GM23338 (cell line): ENCODE measurements at regions not wholly inside any gene's neighbourhood (a gene's known extent, or its start where the extent isn't known, plus 50 kb on each side); places are given as distances from the start of the nearest gene placed in this dataset.

Experiments
- ATAC-seq: fragments of 200-7000 bp; cut with Tn5 transposase; 3 replicates; pipeline ENCODE4 v1.9.1; 2020
- DNase-seq: peaks from one replicate; pipeline ENCODE4 v3.0.0-alpha.2; 2015; ENCODE audit warnings: low spot score
- H2AFZ ChIP-seq: fragments of 200-600 bp; sonication (generic); 2 replicates; pipeline ENCODE4 v1.8.0; 2016; ENCODE audit warnings: antibody characterized with exemption, mild to moderate bottlenecking, moderate library complexity
- H3F3A ChIP-seq: fragments of 200-600 bp; sonication (generic); replicated peaks from 2 replicates; pipeline ENCODE4 v1.8.0; 2017; ENCODE audit warnings: antibody characterized with exemption, mixed run types, low read depth
- H3K27ac ChIP-seq: fragments of 200-600 bp; sonication (generic); 2 replicates; pipeline ENCODE4 v1.6.1; 2016; ENCODE audit warnings: low read depth
- H3K27me3 ChIP-seq: fragments of 200-600 bp; sonication (generic); 2 replicates; pipeline ENCODE4 v1.8.0; 2016; ENCODE audit warnings: mild to moderate bottlenecking, mixed run types, moderate library complexity; ENCODE audit not compliant: insufficient read depth
- H3K36me3 ChIP-seq: fragments of 200-600 bp; sonication (generic); 2 replicates; pipeline ENCODE4 v1.8.0; 2016; ENCODE audit warnings: mild to moderate bottlenecking; ENCODE audit not compliant: insufficient read depth
- H3K4me1 ChIP-seq: fragments of 200-600 bp; sonication (generic); 2 replicates; pipeline ENCODE4 v1.8.0; 2016; ENCODE audit warnings: mild to moderate bottlenecking, moderate library complexity; ENCODE audit not compliant: insufficient read depth
- H3K4me2 ChIP-seq: fragments of 200-600 bp; sonication (generic); 2 replicates; pipeline ENCODE4 v1.7.1; 2017; ENCODE audit warnings: mixed run types
- H3K4me3 ChIP-seq: fragments of 200-600 bp; sonication (generic); 2 replicates; pipeline ENCODE4 v1.6.1; 2016; ENCODE audit warnings: mixed run types
- H3K79me2 ChIP-seq: fragments of 200-600 bp; sonication (generic); replicated peaks from 2 replicates; pipeline ENCODE4 v1.8.0; 2017; ENCODE audit warnings: mild to moderate bottlenecking; ENCODE audit not compliant: insufficient read depth
- H3K9me2 ChIP-seq: fragments of 200-600 bp; sonication (generic); 2 replicates; pipeline ENCODE4 v1.8.0; 2017; ENCODE audit not compliant: insufficient read depth
- H4K20me1 ChIP-seq: fragments of 200-600 bp; sonication (generic); replicated peaks from 2 replicates; pipeline ENCODE4 v1.8.0; 2017; ENCODE audit warnings: mild to moderate bottlenecking; ENCODE audit not compliant: insufficient read depth
- H3K27ac Mint-ChIP-seq: 2 replicates; pipeline ENCODE4 v1.8.0; 2020; ENCODE audit warnings: inconsistent platforms, mild to moderate bottlenecking, moderate library complexity, mixed read lengths
- H3K27me3 Mint-ChIP-seq: 3 replicates; pipeline ENCODE4 v1.8.0; 2022; ENCODE audit warnings: low read depth, mild to moderate bottlenecking, moderate library complexity, mixed read lengths, inconsistent platforms; ENCODE audit not compliant: insufficient read depth, poor library complexity
- H3K36me3 Mint-ChIP-seq: 3 replicates; pipeline ENCODE4 v1.8.0; 2021; ENCODE audit warnings: low read depth, mild to moderate bottlenecking, inconsistent platforms, moderate library complexity, mixed read lengths
- H3K4me1 Mint-ChIP-seq: 3 replicates; pipeline ENCODE4 v1.8.0; 2020; ENCODE audit warnings: mild to moderate bottlenecking, inconsistent platforms, mixed read lengths
- H3K4me3 Mint-ChIP-seq: 3 replicates; pipeline ENCODE4 v1.8.0; 2021; ENCODE audit warnings: moderate library complexity, mild to moderate bottlenecking, inconsistent platforms, mixed read lengths
- H3K9me3 Mint-ChIP-seq: 3 replicates; pipeline ENCODE4 v1.8.0; 2020; ENCODE audit warnings: moderate library complexity, mild to moderate bottlenecking, inconsistent platforms, mixed read lengths
- CTCF ChIP-seq, 2 experiments: fragments of 200-600 bp in 1 of 2; sonication (generic) in 1 of 2; conservative IDR thresholded peaks; 2 replicates each; pipeline versions ENCODE4 v1.5.1 to v1.6.1; 2016 to 2017; ENCODE audit warnings: antibody characterized with exemption in 2 of 2, low read depth in 2 of 2, mild to moderate bottlenecking in 2 of 2, moderate library complexity in 1 of 2
- ETS1 ChIP-seq: IDR thresholded peaks from 2 replicates; pipeline ENCODE4 v1.6.1; 2016; ENCODE audit warnings: antibody characterized with exemption
- EZH2phosphoT487 ChIP-seq: fragments of 200-600 bp; sonication (generic); IDR thresholded peaks from one replicate; pipeline ENCODE4 v1.8.1; 2018; ENCODE audit warnings: antibody characterized with exemption; ENCODE audit not compliant: unreplicated experiment
- JUNB ChIP-seq: IDR thresholded peaks from one replicate; pipeline ENCODE4 v1.6.1; 2016; ENCODE audit warnings: antibody characterized with exemption; ENCODE audit not compliant: unreplicated experiment
- POLR2AphosphoS5 ChIP-seq: IDR thresholded peaks from 2 replicates; pipeline ENCODE4 v1.6.1; 2016; ENCODE audit warnings: antibody characterized with exemption, low read depth
- REST ChIP-seq: IDR thresholded peaks from one replicate; pipeline ENCODE4 v1.6.1; 2018; ENCODE audit warnings: antibody characterized with exemption; ENCODE audit not compliant: unreplicated experiment
- STAT1 ChIP-seq: IDR thresholded peaks from one replicate; pipeline ENCODE4 v1.6.1; 2016; ENCODE audit warnings: antibody characterized with exemption; ENCODE audit not compliant: unreplicated experiment
- ZNF114 ChIP-seq: fragments of 250-450 bp; sonication (Bioruptor Pico); IDR thresholded peaks from 2 replicates; pipeline ENCODE4 v1.5.0; 2020; ENCODE audit warnings: mild to moderate bottlenecking, moderate library complexity
- ZNF331 ChIP-seq: fragments of 250-450 bp; sonication (Bioruptor Pico); IDR thresholded peaks from 2 replicates; pipeline ENCODE4 v1.5.0; 2020; ENCODE audit warnings: low read depth, mild to moderate bottlenecking, moderate library complexity
- ZNF462 ChIP-seq: fragments of 250-450 bp; sonication (Bioruptor Pico); IDR thresholded peaks from 2 replicates; pipeline ENCODE4 v1.5.0; 2020; ENCODE audit warnings: mild to moderate bottlenecking, moderate library complexity

- TF ChIP-seq ZNF462 (CRISPR knock-in tag) (no peak), ETS1 (no peak), ZNF114 (CRISPR knock-in tag) (no peak), ZNF331 (no peak)
These were observed 54.3 kb upstream of the CERS6 start (continued) for GRCh38 chr2:168401771-168402170.

- no peaks in the 10 kb centered on the region for H3K27me3 ChIP-seq
- no peak overlapping the region for H3K27ac ChIP-seq
- no peaks in the 10 kb centered on the region for H3K79me2 ChIP-seq
- peaks cover 3% of the 10 kb centered on the region; the same call in 1 of the 2 replicates for H3K9me2 ChIP-seq
- ATAC-seq (no peak), DNase-seq (no peak)
- Mint-ChIP-seq H3K4me1 (no peaks in the 10 kb centered on the region), H3K9me3 (peaks cover 3% of the 10 kb centered on the region; the same call in 2 of the 3 replicates), H3K36me3 (no peaks in the 10 kb centered on the region), H3K27ac (no peak overlapping the region), H3K4me3 (no peak overlapping the region), H3K27me3 (no peaks in the 10 kb centered on the region)
- H3K36me3 ChIP-seq = no peaks in the 10 kb centered on the region
- H3K4me1 ChIP-seq = no peaks in the 10 kb centered on the region
- H4K20me1 ChIP-seq = no peaks in the 10 kb centered on the region
- no peak overlapping the region for H2AFZ ChIP-seq
- no peak overlapping the region for H3K4me2 ChIP-seq
- no peak overlapping the region for H3K4me3 ChIP-seq
- no peaks in the 10 kb centered on the region for H3F3A ChIP-seq
- TF ChIP-seq CTCF (conservative IDR thresholded peaks at IDR 0.05; ENCODE audit: low read depth in 2 of 2) = no peak
- TF ChIP-seq POLR2AphosphoS5 = no peak
- TF ChIP-seq EZH2phosphoT487 = no peak
- TF ChIP-seq ZNF331 = no peak
- TF ChIP-seq ZNF114 (CRISPR knock-in tag) = no peak
- no peak for TF ChIP-seq STAT1
- TF ChIP-seq JUNB = no peak
- TF ChIP-seq REST = no peak
These were observed 53.5 kb upstream of the CERS6 start for GRCh38 chr2:168402531-168402930.
